HG03521 (cell line): ENCODE measurements at regions not wholly inside any gene's neighbourhood (a gene's known extent, or its start where the extent isn't known, plus 50 kb on each side); places are given as distances from the start of the nearest gene placed in this dataset.
"Not testable (repeated sequence)": the region's sequence is repeated elsewhere in the genome, so short reads cannot be mapped to it uniquely, and the experiment has no call there.

Experiments
- ATAC-seq: cut with Tn5 transposase; IDR thresholded peaks from one replicate; pipeline ENCODE4 v1.9.1; 2021; ENCODE audit warnings: mild to moderate bottlenecking, moderate library complexity; ENCODE audit not compliant: unreplicated experiment

GRCh38 chr13:50543782-50544181 is 299.7 kb downstream of the DLEU7 start:
- ATAC-seq = no peak

DNA sequence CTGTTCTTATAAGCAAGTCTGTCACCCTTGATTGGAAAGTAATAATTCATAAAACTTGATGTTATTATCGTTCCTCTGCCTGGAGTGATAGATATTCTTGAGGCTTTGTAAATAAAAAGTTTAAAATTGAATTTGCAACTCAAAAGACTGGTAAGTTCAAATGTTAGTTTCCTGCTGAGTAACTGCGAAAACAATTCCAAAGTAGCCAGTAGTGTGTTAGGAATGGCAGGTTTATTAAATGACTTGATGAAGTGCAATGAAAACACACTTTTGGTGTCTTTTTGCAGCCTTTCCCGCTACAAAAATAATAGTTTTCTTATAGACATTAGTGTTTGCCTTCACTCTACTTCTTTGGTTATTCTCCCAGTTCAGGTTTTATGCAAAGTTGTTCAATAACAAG is 299.3 kb downstream of the DLEU7 start:
- no peak for ATAC-seq

- ATAC-seq = not testable (repeated sequence)
These were observed 296.3 kb downstream of the DLEU7 start for GRCh38 chr13:50547175-50547574.

DNA sequence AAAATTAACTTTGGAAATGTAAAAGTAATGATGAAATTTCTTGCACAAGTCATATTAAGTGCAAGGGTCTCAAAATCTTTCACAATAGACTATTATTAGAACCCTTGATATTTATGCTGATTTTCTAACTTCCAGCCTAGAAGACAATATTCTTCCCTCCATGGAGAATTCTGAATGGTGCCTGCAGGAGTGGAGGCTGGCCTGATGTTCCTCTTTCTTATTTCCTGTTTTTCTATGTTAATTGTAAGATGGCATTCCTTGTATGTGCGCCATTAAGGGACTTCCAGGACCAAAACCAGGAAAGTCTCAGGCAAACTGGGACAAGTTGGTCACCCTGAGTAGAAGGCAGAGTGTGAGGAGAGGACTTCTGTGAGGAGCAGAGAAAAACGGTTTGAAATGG is 294.9 kb downstream of the DLEU7 start:
- ATAC-seq = no peak

- no peak for ATAC-seq
These were observed 294.1 kb downstream of the DLEU7 start for GRCh38 chr13:50549221-50549942.

GRCh38 chr13:50550151-50550550 is 293.3 kb downstream of the DLEU7 start:
- ATAC-seq = no peak

- ATAC-seq = no peak
These were observed 291.0 kb downstream of the DLEU7 start for GRCh38 chr13:50552424-50552966.

DNA sequence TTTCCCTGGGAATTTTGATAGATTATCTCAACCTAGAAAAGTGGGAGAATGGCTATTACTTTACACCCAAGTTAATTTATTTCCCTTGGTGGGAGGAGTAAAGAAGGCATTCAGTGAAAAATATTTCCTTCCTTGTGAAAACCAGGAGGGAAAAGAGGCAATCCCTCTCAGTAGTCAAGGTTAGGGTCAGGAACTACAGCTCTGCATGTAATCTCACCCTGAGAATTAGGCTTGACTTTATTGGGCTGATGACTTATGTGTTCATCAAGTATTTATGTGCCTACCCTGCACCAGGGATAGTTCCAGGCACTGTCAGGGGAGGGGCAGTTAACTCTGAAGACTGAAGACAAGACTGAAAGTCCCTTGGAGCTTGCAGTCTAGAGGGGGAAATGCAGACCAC is 281.8 kb downstream of the DLEU7 start:
- ATAC-seq = no peak

DNA sequence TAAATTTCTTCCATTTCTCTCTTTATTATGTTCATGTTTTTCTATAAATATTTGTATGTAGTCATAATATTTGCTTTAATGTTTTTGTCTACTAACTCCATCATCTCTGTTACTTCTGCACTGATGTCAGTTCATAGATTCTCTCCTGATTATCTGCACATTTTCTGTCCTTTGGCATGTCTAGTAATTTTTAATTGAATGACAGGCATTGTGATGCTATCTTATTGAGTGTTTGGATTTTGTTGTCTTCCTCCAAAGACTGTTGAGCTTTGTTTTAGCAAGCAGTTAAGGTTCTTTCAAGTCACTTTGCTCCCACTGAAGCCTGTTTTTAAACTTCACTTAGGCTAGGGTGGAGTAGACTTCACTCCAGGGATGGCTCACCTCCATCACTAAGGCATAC is 276.8 kb downstream of the DLEU7 start:
- no peak for ATAC-seq

DNA sequence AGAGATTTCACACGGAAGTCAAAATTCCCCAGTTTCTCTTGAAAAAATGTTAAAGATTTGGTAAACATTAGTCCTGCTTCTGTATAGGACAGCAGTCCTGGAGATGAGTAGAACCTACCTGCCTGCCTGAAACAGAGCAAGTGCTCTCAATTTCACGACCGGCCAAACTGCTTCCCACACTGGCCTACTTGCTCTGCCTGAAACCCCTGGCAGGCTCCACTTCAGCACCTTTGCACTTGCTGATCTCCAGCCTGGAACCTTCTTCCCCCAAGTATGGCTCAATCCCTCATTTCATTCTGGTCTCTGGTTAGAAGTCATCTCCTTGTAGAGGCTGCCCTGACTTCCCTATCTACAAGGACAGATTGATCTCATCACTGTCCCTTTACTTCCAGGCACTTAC is 271.4 kb downstream of the DLEU7 start:
- ATAC-seq = no peak

DNA sequence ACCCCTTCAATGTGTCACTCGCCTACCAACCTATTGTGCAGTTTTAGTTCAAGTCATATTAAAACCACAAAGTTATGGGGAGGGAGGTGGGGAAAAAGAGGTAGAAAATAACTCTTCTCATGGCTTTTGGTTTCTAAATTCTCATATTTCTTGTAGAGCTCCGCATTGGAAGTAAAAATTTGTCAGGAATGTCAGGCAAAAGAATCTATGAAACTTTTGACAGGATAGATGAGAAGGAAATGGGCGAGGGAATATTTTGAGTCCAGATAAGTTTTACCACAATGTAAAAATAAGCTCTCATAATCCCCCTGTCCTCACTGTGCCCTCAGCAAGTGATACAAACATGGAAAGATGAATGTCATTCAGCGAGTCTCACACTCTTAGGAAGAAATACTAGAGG is 270.4 kb downstream of the DLEU7 start:
- ATAC-seq = no peak

- ATAC-seq = no peak
These were observed 268.8 kb downstream of the DLEU7 start for GRCh38 chr13:50574731-50575130.

GRCh38 chr13:50575138-50575537 is 268.4 kb downstream of the DLEU7 start:
- no peak for ATAC-seq

GRCh38 chr13:50576156-50576555 is 267.3 kb downstream of the DLEU7 start:
- no peak for ATAC-seq

GRCh38 chr13:50577806-50578205 is 265.7 kb downstream of the DLEU7 start:
- no peak for ATAC-seq

- ATAC-seq = no peak
These were observed 262.7 kb downstream of the DLEU7 start for GRCh38 chr13:50580684-50581305.

DNA sequence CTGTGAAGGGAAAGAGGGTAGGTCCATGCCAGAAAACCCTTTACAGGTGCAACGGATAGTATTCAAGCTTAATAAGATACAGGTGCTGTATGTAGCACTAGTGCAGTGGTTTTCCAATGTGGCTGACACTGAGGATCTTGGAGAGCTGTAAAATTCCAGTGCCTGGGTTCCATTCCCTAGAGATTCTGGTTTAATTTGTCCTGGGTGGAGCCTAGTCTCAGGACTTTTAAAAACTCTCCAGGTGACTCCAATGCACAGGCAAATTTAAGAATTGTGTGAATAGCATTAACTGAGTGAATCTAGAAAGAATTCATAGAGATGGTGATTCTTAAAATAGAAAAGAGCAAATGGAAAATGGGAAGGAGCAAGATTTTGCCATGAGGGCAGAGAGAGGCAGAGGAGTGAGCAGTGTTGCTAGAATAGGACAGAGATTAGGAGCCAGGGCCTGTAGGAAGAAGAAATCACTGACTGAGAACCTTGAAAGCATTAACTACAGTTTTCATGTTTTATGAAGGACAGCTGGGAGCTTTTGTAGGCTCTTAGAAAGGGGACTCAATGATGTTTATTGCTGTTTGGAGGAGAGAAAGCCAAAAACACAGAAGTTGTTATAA is 261.8 kb downstream of the DLEU7 start:
- ATAC-seq = no peak

GRCh38 chr13:50584856-50585580 is 258.5 kb downstream of the DLEU7 start:
- no peak for ATAC-seq

GRCh38 chr13:50585674-50586413 is 257.6 kb downstream of the DLEU7 start:
- no peak for ATAC-seq

GRCh38 chr13:50586414-50587083 is 256.9 kb downstream of the DLEU7 start:
- ATAC-seq = no peak
